Fibroblast of skin of left quadriceps (primary cell): ENCODE measurements at regions not wholly inside any gene's neighbourhood (a gene's known extent, or its start where the extent isn't known, plus 50 kb on each side); places are given as distances from the start of the nearest gene placed in this dataset.

ENCODE experiments used
- DNase-seq, 2 experiments: peaks; one replicate each; pipeline ENCODE4 v3.0.0-alpha.2; 2013; ENCODE audit warnings: low read depth in 2 of 2

DNA sequence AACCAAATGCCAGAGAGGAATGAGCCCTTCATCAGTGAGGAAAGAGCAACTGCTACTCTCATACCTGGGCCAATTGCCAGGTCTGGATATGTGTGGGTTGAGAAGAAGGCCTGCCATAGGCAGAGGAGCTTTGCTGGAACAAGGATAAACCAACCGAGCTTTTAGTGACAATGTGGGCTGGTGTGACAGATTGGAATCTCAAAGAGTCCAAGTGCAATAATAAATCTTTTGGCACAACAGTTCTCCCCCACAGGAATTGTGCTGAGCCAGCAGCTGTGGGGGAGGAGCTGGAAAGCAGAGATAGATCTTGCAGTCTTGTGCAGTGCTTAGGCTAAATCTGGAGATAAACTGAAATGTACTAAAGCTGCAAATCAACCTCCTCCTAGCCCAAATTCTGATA lies 79.4 kb upstream of the ISX start:
- no peak for DNase-seq

DNA sequence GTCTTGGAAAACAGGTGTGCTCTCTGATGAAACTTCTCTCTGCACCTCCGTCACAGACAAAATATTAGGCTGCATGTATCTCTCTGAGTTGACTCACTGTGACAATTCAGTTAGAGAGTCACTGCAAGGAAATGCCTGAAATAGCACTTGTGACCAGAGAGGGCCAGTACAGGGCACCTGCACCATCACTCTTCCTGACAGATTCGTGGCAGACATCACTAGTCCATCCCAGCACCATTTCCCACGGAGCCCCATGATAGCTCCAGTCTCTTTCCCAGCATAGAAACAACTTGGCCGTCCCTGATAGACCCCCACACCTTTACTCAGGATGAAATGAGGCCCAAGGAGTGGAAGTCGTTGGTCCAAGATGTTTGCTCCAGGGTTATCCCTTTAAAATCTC lies 73.3 kb upstream of the ISX start:
- no peak for DNase-seq

DNA sequence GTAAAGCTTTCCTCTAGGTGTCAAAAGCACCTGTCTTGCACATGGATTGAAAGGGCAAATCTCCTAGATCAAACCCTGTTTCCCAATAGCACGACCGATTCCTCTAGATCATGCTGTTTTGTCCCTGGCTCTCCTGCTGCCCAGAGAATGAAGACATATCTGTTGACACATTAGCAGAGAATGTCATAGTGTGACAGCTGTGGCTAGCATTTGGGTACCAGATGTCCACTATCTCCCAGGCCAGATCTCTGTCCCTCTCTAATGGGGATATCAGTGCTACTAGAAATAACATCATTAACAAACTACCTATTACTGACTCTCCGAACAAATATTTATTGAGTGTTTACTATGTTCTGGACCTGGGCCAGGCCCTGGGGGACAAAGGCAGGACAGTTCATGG lies 72.4 kb upstream of the ISX start:
- DNase-seq, result no peak

DNA sequence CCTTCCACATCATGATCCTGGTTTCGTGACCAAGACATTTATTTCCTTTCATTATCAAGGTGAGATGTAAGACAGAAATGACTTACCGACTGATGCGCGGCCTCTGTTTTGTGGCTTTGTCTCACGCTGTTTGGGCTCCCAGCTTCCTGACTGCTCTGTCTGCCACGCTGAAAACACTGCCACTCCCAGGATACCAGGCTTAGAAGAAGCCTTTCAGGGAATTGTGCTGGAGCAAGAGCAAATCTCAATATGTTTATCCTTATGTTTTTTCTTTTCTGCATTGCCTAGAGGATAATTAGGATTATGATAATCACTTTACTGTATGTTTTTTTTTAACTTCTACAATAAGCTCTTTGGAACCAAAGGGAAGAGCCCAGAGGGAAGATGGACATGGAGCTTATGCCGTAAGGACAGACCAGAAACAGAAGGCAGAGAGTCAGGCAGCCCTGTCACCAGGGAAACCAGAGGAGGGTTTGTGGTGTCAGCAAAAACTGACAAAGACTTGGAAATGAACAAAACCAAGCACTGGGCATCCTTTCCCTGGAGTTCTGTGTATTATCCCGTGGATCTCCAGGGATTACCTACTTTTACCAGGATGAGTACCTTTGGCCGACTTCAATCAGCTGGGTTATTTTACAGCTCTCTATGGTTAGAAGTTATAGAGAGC lies 68.2 kb upstream of the ISX start:
- no peak for DNase-seq

DNA sequence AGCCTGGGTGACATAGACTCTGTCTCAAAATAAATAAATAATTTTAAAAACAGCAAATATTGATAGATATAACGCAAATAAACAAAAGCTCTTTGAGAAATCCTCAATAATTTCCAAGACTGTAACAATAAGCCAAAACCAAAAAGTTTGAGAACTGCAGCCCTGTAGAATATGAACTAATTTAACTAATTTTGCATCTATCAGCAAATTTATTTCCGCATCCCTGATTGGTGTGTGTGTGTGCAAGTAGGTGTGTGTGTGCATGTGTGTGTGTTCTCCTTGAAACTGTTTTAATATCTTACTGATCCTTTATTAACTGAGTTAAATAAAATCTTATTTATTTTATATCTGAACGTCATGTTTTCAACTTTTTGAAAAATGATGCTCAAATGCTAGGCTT lies 67.0 kb upstream of the ISX start:
- no peak for DNase-seq

DNA sequence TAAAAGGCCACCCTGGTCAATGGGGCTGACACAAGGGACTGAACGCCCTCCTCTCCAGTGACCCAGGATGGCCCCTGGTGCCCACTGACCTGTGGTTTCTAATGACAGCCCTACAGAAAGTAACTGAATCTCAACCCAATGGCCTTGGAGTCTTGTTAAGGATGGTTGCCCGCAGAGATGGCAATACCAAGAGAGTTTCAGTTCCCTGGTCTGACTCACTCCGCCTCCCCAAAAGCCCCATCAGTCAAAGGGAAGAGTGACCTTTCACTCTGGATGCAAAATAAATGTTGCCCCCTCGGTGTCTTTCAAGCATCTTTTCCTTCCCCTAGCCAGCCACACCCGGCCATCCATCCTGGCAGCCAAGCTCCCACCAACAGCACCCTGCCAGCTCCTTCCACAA lies 57.7 kb upstream of the ISX start:
- DNase-seq, result no peak

DNA sequence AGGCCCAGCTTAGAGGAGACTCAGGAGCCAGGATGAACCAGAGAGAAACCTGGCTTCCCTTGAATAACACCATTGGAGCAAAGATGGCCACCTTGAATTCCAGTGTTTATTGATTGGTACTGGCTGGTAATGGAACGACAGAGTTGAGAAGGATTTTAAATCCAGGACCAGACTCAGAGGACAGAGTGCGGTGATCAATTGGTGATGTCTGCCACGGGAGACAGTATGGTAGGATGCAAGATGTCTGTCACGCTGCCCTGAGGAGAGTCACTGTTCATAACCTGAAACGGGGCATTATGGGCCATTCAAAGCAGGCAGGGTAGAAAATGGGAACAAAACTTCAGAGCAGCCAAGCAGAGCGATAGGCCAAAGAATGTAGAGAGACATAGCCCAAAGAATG lies 55.4 kb upstream of the ISX start:
- DNase-seq, result no peak

DNA sequence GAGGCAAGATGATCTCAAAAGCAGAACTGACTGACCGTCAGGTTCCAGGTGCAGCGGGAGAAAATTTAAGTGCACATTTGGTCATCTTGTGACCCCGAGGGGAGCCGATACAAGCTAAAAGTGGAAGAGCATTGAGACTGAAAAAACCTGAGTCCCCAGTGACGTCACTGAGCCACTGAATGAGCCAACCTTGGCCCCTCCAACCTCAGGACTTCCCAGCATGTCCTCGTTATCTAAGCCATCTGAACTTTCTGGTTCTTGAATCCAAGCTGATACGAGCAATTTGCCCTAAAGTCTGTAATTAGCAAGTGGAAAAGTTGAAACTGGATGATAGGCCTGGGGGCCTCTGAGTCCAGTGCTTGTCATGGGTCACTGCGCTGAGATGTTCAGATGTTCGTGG lies 51.1 kb upstream of the ISX start:
- DNase-seq, result no peak
